Chondrocyte (in vitro differentiated cells): ENCODE measurements at regions not wholly inside any gene's neighbourhood (a gene's known extent, or its start where the extent isn't known, plus 50 kb on each side); places are given as distances from the start of the nearest gene placed in this dataset.

Experiments
- DNase-seq: peaks from one replicate; pipeline ENCODE4 v3.0.0; 2021; ENCODE audit warnings: mixed read lengths, low spot score
- H3K27ac Mint-ChIP-seq: one replicate; pipeline ENCODE4 v1.8.0; 2021; ENCODE audit warnings: mild to moderate bottlenecking, moderate library complexity, mixed read lengths; ENCODE audit not compliant: unreplicated experiment
- H3K27me3 Mint-ChIP-seq: 2 replicates; pipeline ENCODE4 v1.8.0; 2021; ENCODE audit warnings: low read depth, mixed read lengths
- H3K36me3 Mint-ChIP-seq: 2 replicates; pipeline ENCODE4 v1.8.0; 2021; ENCODE audit warnings: low read depth, mixed read lengths
- H3K4me1 Mint-ChIP-seq: 2 replicates; pipeline ENCODE4 v1.8.0; 2021; ENCODE audit warnings: low read depth, mild to moderate bottlenecking, mixed read lengths
- H3K4me3 Mint-ChIP-seq: one replicate; pipeline ENCODE4 v1.8.0; 2021; ENCODE audit warnings: mild to moderate bottlenecking, moderate library complexity, mixed read lengths; ENCODE audit not compliant: unreplicated experiment
- H3K9me3 Mint-ChIP-seq: 2 replicates; pipeline ENCODE4 v1.8.0; 2021; ENCODE audit warnings: low read depth, mixed read lengths
- CTCF ChIP-seq: fragments of 200-600 bp; sonication (generic); IDR thresholded peaks from 2 replicates; pipeline ENCODE4 v1.5.0; 2021; ENCODE audit warnings: antibody characterized with exemption, mild to moderate bottlenecking, moderate library complexity

GRCh38 chr12:88753066-88753465 lies 172.8 kb upstream of the KITLG start:
- no peak for DNase-seq
- no peak for TF ChIP-seq CTCF

GRCh38 chr12:88752183-88752582 lies 171.9 kb upstream of the KITLG start:
- Mint-ChIP-seq H3K9me3 (no peaks in the 10 kb centered on the region), H3K4me1 (peaks cover 5% of the 10 kb centered on the region), H3K27me3 (no peaks in the 10 kb centered on the region), H3K27ac (no peak overlapping the region), H3K4me3 (no peak overlapping the region), H3K36me3 (no peaks in the 10 kb centered on the region)
- no peak for TF ChIP-seq CTCF
- DNase-seq = no peak

More at GRCh38 chr12:88753066-88753465, 172.8 kb upstream of the KITLG start:
- Mint-ChIP-seq H3K36me3 (no peaks in the 10 kb centered on the region), H3K4me1 (no peaks in the 10 kb centered on the region), H3K27me3 (no peaks in the 10 kb centered on the region), H3K27ac (no peak overlapping the region), H3K4me3 (no peak overlapping the region), H3K9me3 (no peaks in the 10 kb centered on the region)

GRCh38 chr12:88750867-88751543 lies 170.7 kb upstream of the KITLG start:
- no peaks in the 10 kb centered on the region for H3K27me3 Mint-ChIP-seq
- no peak for TF ChIP-seq CTCF
- H3K4me1 Mint-ChIP-seq = peaks cover 16% of the 10 kb centered on the region
- H3K27ac Mint-ChIP-seq = no peak overlapping the region
- no peaks in the 10 kb centered on the region for H3K36me3 Mint-ChIP-seq
- no peak for DNase-seq
- no peak overlapping the region for H3K4me3 Mint-ChIP-seq
- H3K9me3 Mint-ChIP-seq = no peaks in the 10 kb centered on the region

- Mint-ChIP-seq H3K36me3 (no peaks in the 10 kb centered on the region), H3K4me3 (no peak overlapping the region), H3K9me3 (no peaks in the 10 kb centered on the region), H3K27ac (no peak overlapping the region), H3K4me1 (peaks cover 16% of the 10 kb centered on the region), H3K27me3 (no peaks in the 10 kb centered on the region)
- DNase-seq = no peak
- TF ChIP-seq CTCF = no peak
Observed at GRCh38 chr12:88746386-88746785, 166.1 kb upstream of the KITLG start.

- H3K4me3 Mint-ChIP-seq = no peak overlapping the region
- no peaks in the 10 kb centered on the region for H3K36me3 Mint-ChIP-seq
- no peaks in the 10 kb centered on the region for H3K9me3 Mint-ChIP-seq
- H3K27me3 Mint-ChIP-seq = no peaks in the 10 kb centered on the region
- H3K27ac Mint-ChIP-seq = no peak overlapping the region
- peaks cover 16% of the 10 kb centered on the region for H3K4me1 Mint-ChIP-seq
- no peak for TF ChIP-seq CTCF
- DNase-seq = no peak
Observed at GRCh38 chr12:88743946-88744685, 163.8 kb upstream of the KITLG start.
